ES-I3 (cell line): ENCODE measurements at regions not wholly inside any gene's neighbourhood (a gene's known extent, or its start where the extent isn't known, plus 50 kb on each side); places are given as distances from the start of the nearest gene placed in this dataset.
"Not testable (repeated sequence)": the region's sequence is repeated elsewhere in the genome, so short reads cannot be mapped to it uniquely, and the experiment has no call there.

Source experiments
- H3K36me3 ChIP-seq: 2 replicates; pipeline ENCODE4 v1.6.1; 2013; ENCODE audit warnings: mild to moderate bottlenecking, low read length, control low read depth, moderate library complexity; ENCODE audit not compliant: insufficient read depth
- H3K4me1 ChIP-seq: 2 replicates; pipeline ENCODE4 v1.6.1; 2013; ENCODE audit warnings: mild to moderate bottlenecking, control low read depth, low read length; ENCODE audit not compliant: insufficient read depth
- H3K9ac ChIP-seq: 2 replicates; pipeline ENCODE4 v1.6.1; 2013; ENCODE audit warnings: low read depth, mild to moderate bottlenecking, low read length, moderate library complexity
- H3K9me3 ChIP-seq: 2 replicates; pipeline ENCODE4 v1.6.1; 2013; ENCODE audit warnings: mild to moderate bottlenecking, low read length, moderate library complexity; ENCODE audit not compliant: control insufficient read depth, insufficient read depth

DNA sequence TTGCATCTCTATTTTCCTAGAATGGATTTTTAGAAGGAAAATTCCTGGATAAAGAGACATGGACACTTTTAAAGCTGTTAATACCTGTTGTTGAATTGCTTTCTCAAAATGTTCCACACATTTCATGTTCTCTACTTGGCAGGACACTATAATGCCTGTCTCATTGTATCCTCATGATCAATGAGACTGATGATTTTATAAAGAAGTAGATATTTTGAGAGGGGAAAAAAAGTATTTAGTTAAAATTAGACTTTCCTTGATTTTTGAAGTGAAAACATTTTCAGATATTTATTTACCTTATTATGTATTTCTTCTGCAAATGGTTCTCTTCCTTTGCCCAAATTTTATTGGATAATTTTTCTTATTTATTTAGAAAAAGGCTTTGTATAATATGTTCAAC lies 242.5 kb downstream of the MYCN start:
- peaks cover 30% of the 10 kb centered on the region for H3K4me1 ChIP-seq
- H3K9ac ChIP-seq, result no peak overlapping the region
- H3K36me3 ChIP-seq, result no peaks in the 10 kb centered on the region
- H3K9me3 ChIP-seq, result no peaks in the 10 kb centered on the region

GRCh38 chr2:16182311-16182815 lies 242.0 kb downstream of the MYCN start:
- H3K9me3 ChIP-seq, result not testable (repeated sequence)

DNA sequence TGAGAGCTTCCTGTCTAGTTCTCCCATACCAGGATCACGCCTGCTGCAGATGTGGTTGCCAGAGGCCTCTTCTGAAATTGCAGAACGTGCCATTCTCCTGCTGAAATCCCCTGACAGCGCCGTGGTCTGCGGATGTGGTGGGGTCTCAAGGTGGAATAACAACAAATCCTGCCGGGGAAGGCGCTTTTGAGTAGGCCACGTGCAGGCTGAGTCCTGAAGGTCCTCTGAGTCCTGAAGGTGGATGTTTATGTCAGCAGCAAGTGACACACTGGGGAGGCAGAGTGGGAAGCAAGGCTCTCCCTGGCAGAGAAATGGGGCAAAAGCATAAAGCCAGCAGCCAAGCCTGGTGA lies 241.4 kb downstream of the MYCN start:
- H3K36me3 ChIP-seq, result no peaks in the 10 kb centered on the region

More at GRCh38 chr2:16182311-16182815, 242.0 kb downstream of the MYCN start:
- not testable (repeated sequence) for H3K9ac ChIP-seq, H3K36me3 ChIP-seq
- peaks cover 27% of the 10 kb centered on the region for H3K4me1 ChIP-seq

DNA sequence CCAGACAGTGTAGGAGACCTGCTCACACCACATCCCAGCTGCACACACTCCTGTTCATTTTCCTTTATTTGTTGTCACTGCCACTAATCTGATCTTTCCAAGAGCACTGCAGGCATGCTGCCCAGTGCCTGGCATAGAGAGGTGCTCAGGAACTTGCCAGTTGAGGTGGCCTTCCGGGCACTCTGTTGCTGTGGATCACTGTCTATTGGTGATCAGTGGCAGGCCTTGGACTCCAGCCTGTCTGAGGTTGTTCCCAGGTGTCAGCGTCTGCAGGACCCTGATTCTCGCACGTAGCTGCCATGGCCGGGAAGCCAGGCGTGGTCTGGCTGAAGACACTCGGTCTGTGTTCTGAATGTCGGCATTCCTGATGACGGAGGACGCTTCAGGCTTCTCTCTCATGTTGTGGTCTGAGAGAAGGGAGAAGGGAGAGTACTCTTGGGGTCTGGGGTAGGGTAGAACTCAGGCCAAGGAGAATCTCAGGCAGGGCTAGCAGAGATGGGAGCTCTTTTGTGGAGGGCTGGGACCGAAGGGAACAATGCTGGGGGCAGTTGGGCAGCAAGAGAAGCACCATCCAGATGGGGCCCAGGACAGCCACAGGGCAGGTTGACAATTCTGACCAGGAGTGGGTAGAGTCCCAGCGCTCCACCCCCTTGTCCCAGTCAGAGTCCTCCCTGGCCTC lies 240.9 kb downstream of the MYCN start:
- peaks cover 25% of the 10 kb centered on the region for H3K4me1 ChIP-seq
- H3K36me3 ChIP-seq, result no peaks in the 10 kb centered on the region
- H3K9me3 ChIP-seq, result no peaks in the 10 kb centered on the region
- H3K9ac ChIP-seq, result no peak overlapping the region

More for the DNA sequence above, 241.4 kb downstream of the MYCN start:
- no peaks in the 10 kb centered on the region for H3K9me3 ChIP-seq
- H3K4me1 ChIP-seq, result peaks cover 25% of the 10 kb centered on the region
- no peak overlapping the region for H3K9ac ChIP-seq

DNA sequence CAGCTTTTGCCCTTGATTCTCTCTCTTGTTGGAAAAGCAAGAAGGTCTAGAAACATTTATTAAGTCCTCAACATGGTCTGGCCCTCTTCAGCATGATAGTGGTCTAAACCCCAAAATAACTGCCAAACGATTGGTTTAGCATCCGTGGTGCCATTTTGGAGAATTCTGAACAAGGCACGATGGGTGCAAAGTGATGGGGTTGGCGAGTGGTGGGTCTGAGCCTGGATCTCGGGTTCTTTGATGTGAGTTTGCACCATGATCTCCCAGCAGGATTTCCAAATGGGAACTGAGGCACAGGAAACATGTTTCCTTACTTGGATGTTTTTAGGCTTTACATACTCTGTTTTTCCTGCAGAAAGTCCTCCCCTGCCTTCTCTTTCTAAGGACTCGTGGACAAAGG lies 240.3 kb downstream of the MYCN start:
- Histone ChIP-seq H3K9ac (no peak overlapping the region), H3K4me1 (peaks cover 25% of the 10 kb centered on the region), H3K36me3 (no peaks in the 10 kb centered on the region), H3K9me3 (no peaks in the 10 kb centered on the region)

DNA sequence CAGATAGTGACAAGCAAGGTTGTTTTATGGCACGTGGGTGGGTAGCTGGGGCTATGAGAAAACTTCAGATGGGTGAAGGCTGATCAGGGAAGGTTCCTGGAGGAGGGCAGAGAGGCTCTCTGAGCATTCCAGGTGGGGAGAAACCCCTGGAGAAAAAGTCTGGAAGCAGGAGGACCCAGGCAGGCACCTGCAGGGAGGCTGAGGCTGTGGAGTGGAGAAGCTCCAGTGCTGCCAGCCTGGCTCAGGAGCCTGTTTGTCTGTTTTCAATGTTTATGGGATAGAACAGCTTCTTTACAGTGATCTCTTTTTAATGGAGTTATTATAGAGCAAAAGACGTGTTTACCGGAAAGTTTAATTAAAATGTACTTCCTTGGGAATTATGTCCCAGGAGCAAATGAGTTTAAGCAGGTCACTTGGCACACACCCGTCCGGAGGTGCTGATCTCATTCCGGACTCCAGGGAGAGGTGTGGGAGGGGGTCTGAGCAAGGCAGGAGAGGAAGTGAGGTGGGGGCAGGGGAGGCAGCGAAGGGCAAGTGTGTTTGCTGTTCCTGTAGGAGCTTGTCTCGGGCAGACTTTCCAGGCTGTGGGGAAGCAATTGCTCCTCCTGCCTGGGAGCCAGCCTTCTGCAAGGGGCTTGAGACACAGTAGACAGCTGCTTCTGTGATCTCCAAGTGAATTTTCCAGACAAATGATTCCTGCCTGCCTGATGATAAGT lies 239.5 kb downstream of the MYCN start:
- Histone ChIP-seq H3K9me3 (no peaks in the 10 kb centered on the region), H3K9ac (no peak overlapping the region), H3K36me3 (no peaks in the 10 kb centered on the region), H3K4me1 (peaks cover 20% of the 10 kb centered on the region)

- Histone ChIP-seq H3K9me3 (no peaks in the 10 kb centered on the region), H3K4me1 (peaks cover 14% of the 10 kb centered on the region), H3K9ac (no peak overlapping the region), H3K36me3 (no peaks in the 10 kb centered on the region)
Measured at GRCh38 chr2:16178551-16179130, 238.3 kb downstream of the MYCN start.

DNA sequence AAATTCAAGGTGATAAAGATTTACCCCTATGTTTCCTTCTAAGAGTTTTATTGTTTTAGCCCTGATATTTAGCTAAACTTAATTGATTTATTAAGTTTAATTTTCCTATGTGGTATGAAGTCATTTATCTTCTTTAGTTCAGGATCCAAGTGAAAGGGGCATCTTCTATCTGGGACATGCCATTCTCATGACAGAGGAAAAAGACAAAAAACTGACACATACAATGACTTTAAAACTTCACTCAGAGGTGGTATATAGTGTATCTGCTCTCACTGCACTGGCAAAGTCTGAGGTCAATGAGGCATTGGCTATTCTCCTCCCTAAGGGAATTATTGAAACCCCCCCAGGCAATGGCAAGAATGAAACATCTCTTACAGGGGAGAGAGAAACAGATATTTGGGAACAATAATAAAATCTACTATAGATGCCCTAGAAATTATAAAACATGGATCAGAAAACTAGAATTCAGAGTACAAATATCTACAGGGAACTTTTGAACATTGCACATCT lies 237.4 kb downstream of the MYCN start:
- H3K9me3 ChIP-seq, result no peaks in the 10 kb centered on the region
- peaks cover 14% of the 10 kb centered on the region for H3K4me1 ChIP-seq
- no peaks in the 10 kb centered on the region for H3K36me3 ChIP-seq
- H3K9ac ChIP-seq, result no peak overlapping the region

DNA sequence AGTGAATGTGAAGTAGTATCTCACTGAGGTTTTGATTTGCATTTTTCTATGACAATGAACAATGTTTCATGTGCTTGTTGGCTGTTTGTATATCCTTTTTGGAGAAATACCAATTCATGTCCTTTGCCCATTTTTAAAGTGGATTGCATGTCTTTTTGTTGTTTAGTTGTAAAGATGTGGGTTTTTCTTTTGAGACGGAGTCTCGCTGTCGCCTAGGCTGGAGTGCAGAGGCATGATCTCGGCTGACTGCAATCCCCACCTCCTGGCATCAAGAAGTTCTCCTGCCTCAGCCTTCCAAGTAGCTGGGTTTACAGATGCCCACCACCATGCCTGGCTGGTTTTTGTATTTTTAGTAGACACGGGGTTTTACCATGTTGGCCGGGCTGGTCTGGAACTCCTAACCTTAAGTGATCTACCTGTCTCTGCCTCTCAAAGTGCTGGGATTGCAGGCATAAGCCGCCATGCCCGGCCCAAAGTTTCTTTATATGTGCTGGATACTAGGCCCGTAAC lies 236.7 kb downstream of the MYCN start:
- peaks cover 14% of the 10 kb centered on the region for H3K4me1 ChIP-seq
- no peaks in the 10 kb centered on the region for H3K36me3 ChIP-seq
- H3K9me3 ChIP-seq, result no peaks in the 10 kb centered on the region

DNA sequence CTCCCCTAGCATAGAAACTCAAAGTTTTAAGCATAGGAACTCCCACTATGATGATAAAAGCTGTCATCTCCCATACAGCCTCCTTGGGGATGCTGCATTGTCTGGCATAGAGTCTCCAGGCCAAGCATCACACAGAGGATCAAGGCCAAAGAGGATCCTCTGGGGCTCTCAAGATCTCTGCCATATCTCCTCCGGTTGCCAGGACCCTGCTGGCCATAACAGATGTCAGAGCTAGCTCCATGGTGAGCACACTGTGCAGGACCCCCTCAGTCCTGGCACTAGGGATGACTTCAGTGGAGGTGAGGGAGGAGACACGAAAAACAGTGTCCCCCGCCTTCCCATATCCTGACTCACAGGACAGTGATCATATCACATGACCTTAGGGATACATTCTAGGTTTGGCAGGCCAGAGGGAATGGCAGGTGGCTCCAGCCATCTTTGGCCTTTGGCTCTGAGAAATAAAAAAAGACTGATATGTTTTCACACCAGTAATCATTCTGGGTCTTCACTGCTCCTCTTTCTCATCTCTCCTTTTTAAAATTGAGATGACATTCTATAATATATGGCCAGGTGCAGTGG lies 235.0 kb downstream of the MYCN start:
- no peak overlapping the region for H3K9ac ChIP-seq
- H3K4me1 ChIP-seq, result peaks cover 10% of the 10 kb centered on the region
- no peaks in the 10 kb centered on the region for H3K9me3 ChIP-seq
- H3K36me3 ChIP-seq, result no peaks in the 10 kb centered on the region

More for the DNA sequence above, 236.7 kb downstream of the MYCN start:
- H3K9ac ChIP-seq, result no peak overlapping the region

DNA sequence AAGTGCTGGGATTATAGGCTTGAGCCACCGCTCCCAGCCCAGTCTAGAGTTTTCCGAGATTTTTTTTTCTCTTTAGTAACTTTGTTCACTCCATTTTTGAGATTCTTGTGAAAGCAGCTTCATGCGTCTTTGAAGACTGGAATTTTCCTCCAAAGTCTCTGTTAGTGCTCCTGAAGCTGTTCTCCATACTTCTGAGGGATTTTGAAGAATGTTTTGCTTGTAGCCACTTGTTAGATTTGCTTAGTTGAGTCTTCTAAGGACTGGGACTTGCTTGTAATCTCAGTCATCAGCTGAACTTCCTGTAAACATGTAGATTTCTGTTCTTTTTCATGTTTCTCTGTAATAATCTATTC lies 234.3 kb downstream of the MYCN start:
- Histone ChIP-seq H3K9ac (no peak overlapping the region), H3K4me1 (peaks cover 3% of the 10 kb centered on the region), H3K9me3 (no peaks in the 10 kb centered on the region), H3K36me3 (no peaks in the 10 kb centered on the region)

- Histone ChIP-seq H3K9ac (no peak overlapping the region), H3K4me1 (no peaks in the 10 kb centered on the region), H3K9me3 (no peaks in the 10 kb centered on the region), H3K36me3 (no peaks in the 10 kb centered on the region)
Measured at GRCh38 chr2:16173893-16174692, 233.7 kb downstream of the MYCN start.

- no peaks in the 10 kb centered on the region for H3K9me3 ChIP-seq
- no peak overlapping the region for H3K9ac ChIP-seq
- peaks cover 12% of the 10 kb centered on the region for H3K4me1 ChIP-seq
- no peaks in the 10 kb centered on the region for H3K36me3 ChIP-seq
Measured at GRCh38 chr2:16172324-16173175, 232.2 kb downstream of the MYCN start.
